GM23338 (cell line): ENCODE measurements at regions not wholly inside any gene's neighbourhood (a gene's known extent, or its start where the extent isn't known, plus 50 kb on each side); places are given as distances from the start of the nearest gene placed in this dataset.
"Not testable (repeated sequence)": the region's sequence is repeated elsewhere in the genome, so short reads cannot be mapped to it uniquely, and the experiment has no call there.

ENCODE experiments used
- ATAC-seq: fragments of 200-7000 bp; cut with Tn5 transposase; 3 replicates; pipeline ENCODE4 v1.9.1; 2020
- DNase-seq: peaks from one replicate; pipeline ENCODE4 v3.0.0-alpha.2; 2015; ENCODE audit warnings: low spot score
- H2AFZ ChIP-seq: fragments of 200-600 bp; sonication (generic); 2 replicates; pipeline ENCODE4 v1.8.0; 2016; ENCODE audit warnings: antibody characterized with exemption, mild to moderate bottlenecking, moderate library complexity
- H3F3A ChIP-seq: fragments of 200-600 bp; sonication (generic); replicated peaks from 2 replicates; pipeline ENCODE4 v1.8.0; 2017; ENCODE audit warnings: antibody characterized with exemption, mixed run types, low read depth
- H3K27ac ChIP-seq: fragments of 200-600 bp; sonication (generic); 2 replicates; pipeline ENCODE4 v1.6.1; 2016; ENCODE audit warnings: low read depth
- H3K27me3 ChIP-seq: fragments of 200-600 bp; sonication (generic); 2 replicates; pipeline ENCODE4 v1.8.0; 2016; ENCODE audit warnings: mild to moderate bottlenecking, mixed run types, moderate library complexity; ENCODE audit not compliant: insufficient read depth
- H3K36me3 ChIP-seq: fragments of 200-600 bp; sonication (generic); 2 replicates; pipeline ENCODE4 v1.8.0; 2016; ENCODE audit warnings: mild to moderate bottlenecking; ENCODE audit not compliant: insufficient read depth
- H3K4me1 ChIP-seq: fragments of 200-600 bp; sonication (generic); 2 replicates; pipeline ENCODE4 v1.8.0; 2016; ENCODE audit warnings: mild to moderate bottlenecking, moderate library complexity; ENCODE audit not compliant: insufficient read depth
- H3K4me2 ChIP-seq: fragments of 200-600 bp; sonication (generic); 2 replicates; pipeline ENCODE4 v1.7.1; 2017; ENCODE audit warnings: mixed run types
- H3K4me3 ChIP-seq: fragments of 200-600 bp; sonication (generic); 2 replicates; pipeline ENCODE4 v1.6.1; 2016; ENCODE audit warnings: mixed run types
- H3K79me2 ChIP-seq: fragments of 200-600 bp; sonication (generic); replicated peaks from 2 replicates; pipeline ENCODE4 v1.8.0; 2017; ENCODE audit warnings: mild to moderate bottlenecking; ENCODE audit not compliant: insufficient read depth
- H3K9me2 ChIP-seq: fragments of 200-600 bp; sonication (generic); 2 replicates; pipeline ENCODE4 v1.8.0; 2017; ENCODE audit not compliant: insufficient read depth
- H4K20me1 ChIP-seq: fragments of 200-600 bp; sonication (generic); replicated peaks from 2 replicates; pipeline ENCODE4 v1.8.0; 2017; ENCODE audit warnings: mild to moderate bottlenecking; ENCODE audit not compliant: insufficient read depth
- H3K27ac Mint-ChIP-seq: 2 replicates; pipeline ENCODE4 v1.8.0; 2020; ENCODE audit warnings: inconsistent platforms, mild to moderate bottlenecking, moderate library complexity, mixed read lengths
- H3K27me3 Mint-ChIP-seq: 3 replicates; pipeline ENCODE4 v1.8.0; 2022; ENCODE audit warnings: low read depth, mild to moderate bottlenecking, moderate library complexity, mixed read lengths, inconsistent platforms; ENCODE audit not compliant: insufficient read depth, poor library complexity
- H3K36me3 Mint-ChIP-seq: 3 replicates; pipeline ENCODE4 v1.8.0; 2021; ENCODE audit warnings: low read depth, mild to moderate bottlenecking, inconsistent platforms, moderate library complexity, mixed read lengths
- H3K4me1 Mint-ChIP-seq: 3 replicates; pipeline ENCODE4 v1.8.0; 2020; ENCODE audit warnings: mild to moderate bottlenecking, inconsistent platforms, mixed read lengths
- H3K4me3 Mint-ChIP-seq: 3 replicates; pipeline ENCODE4 v1.8.0; 2021; ENCODE audit warnings: moderate library complexity, mild to moderate bottlenecking, inconsistent platforms, mixed read lengths
- H3K9me3 Mint-ChIP-seq: 3 replicates; pipeline ENCODE4 v1.8.0; 2020; ENCODE audit warnings: moderate library complexity, mild to moderate bottlenecking, inconsistent platforms, mixed read lengths
- CREB1 ChIP-seq: fragments of 250-450 bp; sonication (Bioruptor Pico); IDR thresholded peaks from 2 replicates; pipeline ENCODE4 v1.5.0; 2020; ENCODE audit warnings: low read depth, mild to moderate bottlenecking, moderate library complexity
- CTCF ChIP-seq, 2 experiments: fragments of 200-600 bp in 1 of 2; sonication (generic) in 1 of 2; conservative IDR thresholded peaks; 2 replicates each; pipeline versions ENCODE4 v1.5.1 to v1.6.1; 2016 to 2017; ENCODE audit warnings: antibody characterized with exemption in 2 of 2, low read depth in 2 of 2, mild to moderate bottlenecking in 2 of 2, moderate library complexity in 1 of 2
- ETS1 ChIP-seq: IDR thresholded peaks from 2 replicates; pipeline ENCODE4 v1.6.1; 2016; ENCODE audit warnings: antibody characterized with exemption
- EZH2 ChIP-seq: fragments of 200-600 bp; sonication (generic); IDR thresholded peaks from one replicate; pipeline ENCODE4 v1.8.0; 2017; ENCODE audit warnings: antibody characterized with exemption, mild to moderate bottlenecking, low read depth; ENCODE audit not compliant: unreplicated experiment
- EZH2phosphoT487 ChIP-seq: fragments of 200-600 bp; sonication (generic); IDR thresholded peaks from one replicate; pipeline ENCODE4 v1.8.1; 2018; ENCODE audit warnings: antibody characterized with exemption; ENCODE audit not compliant: unreplicated experiment
- JUNB ChIP-seq: IDR thresholded peaks from one replicate; pipeline ENCODE4 v1.6.1; 2016; ENCODE audit warnings: antibody characterized with exemption; ENCODE audit not compliant: unreplicated experiment
- NANOG ChIP-seq: IDR thresholded peaks from 2 replicates; pipeline ENCODE4 v1.6.1; 2016; ENCODE audit warnings: antibody characterized with exemption, borderline replicate concordance
- POLR2AphosphoS5 ChIP-seq: IDR thresholded peaks from 2 replicates; pipeline ENCODE4 v1.6.1; 2016; ENCODE audit warnings: antibody characterized with exemption, low read depth
- REST ChIP-seq: IDR thresholded peaks from one replicate; pipeline ENCODE4 v1.6.1; 2018; ENCODE audit warnings: antibody characterized with exemption; ENCODE audit not compliant: unreplicated experiment
- STAT1 ChIP-seq: IDR thresholded peaks from one replicate; pipeline ENCODE4 v1.6.1; 2016; ENCODE audit warnings: antibody characterized with exemption; ENCODE audit not compliant: unreplicated experiment
- ZNF114 ChIP-seq: fragments of 250-450 bp; sonication (Bioruptor Pico); IDR thresholded peaks from 2 replicates; pipeline ENCODE4 v1.5.0; 2020; ENCODE audit warnings: mild to moderate bottlenecking, moderate library complexity

- TF ChIP-seq REST, result no peak
- TF ChIP-seq EZH2phosphoT487, result no peak
- no peak for TF ChIP-seq ETS1
- TF ChIP-seq STAT1, result no peak
Observed at GRCh38 chr11:112705148-112705547, 256.1 kb upstream of the NCAM1 start (continued).

GRCh38 chr11:112706863-112707262 lies 254.4 kb upstream of the NCAM1 start:
- no peaks in the 10 kb centered on the region for H3K79me2 ChIP-seq
- ATAC-seq (no peak), DNase-seq (no peak)
- no peaks in the 10 kb centered on the region for H3K27me3 ChIP-seq
- no peak overlapping the region for H3K27ac ChIP-seq
- H3K27ac Mint-ChIP-seq, result no peak overlapping the region
- H3K36me3 Mint-ChIP-seq, result no peaks in the 10 kb centered on the region
- H3K4me2 ChIP-seq, result no peak overlapping the region
- H2AFZ ChIP-seq, result no peak overlapping the region
- TF ChIP-seq POLR2AphosphoS5 (no peak), JUNB (no peak), EZH2 (no peak), ETS1 (no peak), NANOG (no peak), CREB1 (CRISPR knock-in tag) (no peak), EZH2phosphoT487 (no peak), STAT1 (no peak), CTCF (conservative IDR thresholded peaks at IDR 0.05; ENCODE audit: low read depth in 2 of 2) (no peak), ZNF114 (no peak)
- H3K9me3 Mint-ChIP-seq, result peaks cover 7% of the 10 kb centered on the region; the same call in 1 of the 3 replicates
- H3K4me3 ChIP-seq, result no peak overlapping the region
- H3K4me1 ChIP-seq, result no peaks in the 10 kb centered on the region
- no peaks in the 10 kb centered on the region for H4K20me1 ChIP-seq
- no peak overlapping the region for H3K4me3 Mint-ChIP-seq
- no peaks in the 10 kb centered on the region; the same call in 2 of the 3 replicates for H3K4me1 Mint-ChIP-seq
- H3F3A ChIP-seq, result no peaks in the 10 kb centered on the region
- no peaks in the 10 kb centered on the region for H3K27me3 Mint-ChIP-seq
- peaks cover 30% of the 10 kb centered on the region for H3K9me2 ChIP-seq
- no peaks in the 10 kb centered on the region for H3K36me3 ChIP-seq

- not testable (repeated sequence) for H3K9me3 Mint-ChIP-seq, H3K4me1 ChIP-seq, H3K27me3 ChIP-seq, H3K4me1 Mint-ChIP-seq, H3K4me2 ChIP-seq, H3F3A ChIP-seq, ATAC-seq, DNase-seq, H3K36me3 ChIP-seq, H3K27ac ChIP-seq, H4K20me1 ChIP-seq, H3K79me2 ChIP-seq, H3K4me3 Mint-ChIP-seq, H3K27ac Mint-ChIP-seq, H3K9me2 ChIP-seq, H3K36me3 Mint-ChIP-seq, H3K4me3 ChIP-seq, H2AFZ ChIP-seq, H3K27me3 Mint-ChIP-seq
Observed at GRCh38 chr11:112714340-112714739, 246.9 kb upstream of the NCAM1 start.
